ENCODE measurements at regions not wholly inside any gene's neighbourhood (a gene's known extent, or its start where the extent isn't known, plus 50 kb on each side); places are given as distances from the start of the nearest gene placed in this dataset.

DNA sequence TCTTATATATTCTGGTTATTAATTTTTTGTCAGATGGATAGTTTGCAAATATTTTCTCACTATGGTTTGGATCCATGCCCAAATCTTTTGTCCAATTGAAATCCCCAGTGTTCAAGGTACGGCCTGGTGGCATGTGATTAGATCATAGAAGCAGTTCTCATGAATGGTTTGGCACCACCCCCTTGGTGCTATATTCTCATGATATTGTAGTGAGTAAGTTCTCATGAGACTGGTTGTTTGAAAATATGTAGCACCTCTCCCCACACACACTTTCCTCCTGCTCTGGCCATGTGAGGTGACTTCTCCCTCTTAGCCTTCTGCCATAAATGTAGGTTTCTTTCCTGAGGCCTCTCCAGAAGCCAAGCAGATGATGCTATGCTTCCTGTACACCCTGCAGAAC, 107.7 kb upstream of the KYNU start:
- no peak for TF ChIP-seq EZH2phosphoT487 (IDR thresholded peaks at IDR 0.05; ENCODE audit: borderline replicate concordance)
- TF ChIP-seq, protein P1, sequence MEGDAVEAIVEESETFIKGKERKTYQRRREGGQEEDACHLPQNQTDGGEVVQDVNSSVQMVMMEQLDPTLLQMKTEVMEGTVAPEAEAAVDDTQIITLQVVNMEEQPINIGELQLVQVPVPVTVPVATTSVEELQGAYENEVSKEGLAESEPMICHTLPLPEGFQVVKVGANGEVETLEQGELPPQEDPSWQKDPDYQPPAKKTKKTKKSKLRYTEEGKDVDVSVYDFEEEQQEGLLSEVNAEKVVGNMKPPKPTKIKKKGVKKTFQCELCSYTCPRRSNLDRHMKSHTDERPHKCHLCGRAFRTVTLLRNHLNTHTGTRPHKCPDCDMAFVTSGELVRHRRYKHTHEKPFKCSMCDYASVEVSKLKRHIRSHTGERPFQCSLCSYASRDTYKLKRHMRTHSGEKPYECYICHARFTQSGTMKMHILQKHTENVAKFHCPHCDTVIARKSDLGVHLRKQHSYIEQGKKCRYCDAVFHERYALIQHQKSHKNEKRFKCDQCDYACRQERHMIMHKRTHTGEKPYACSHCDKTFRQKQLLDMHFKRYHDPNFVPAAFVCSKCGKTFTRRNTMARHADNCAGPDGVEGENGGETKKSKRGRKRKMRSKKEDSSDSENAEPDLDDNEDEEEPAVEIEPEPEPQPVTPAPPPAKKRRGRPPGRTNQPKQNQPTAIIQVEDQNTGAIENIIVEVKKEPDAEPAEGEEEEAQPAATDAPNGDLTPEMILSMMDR (conservative IDR thresholded peaks at IDR 0.05; ENCODE audit: low read length), result no peak
- Histone ChIP-seq H3K9me3 (ENCODE audit: insufficient read depth, low read depth, low read length) (no peaks in the 10 kb centered on the region), H3K4me1 (ENCODE audit: insufficient read depth, low read length, poor library complexity, severe bottlenecking) (no peaks in the 10 kb centered on the region), H3K27me3 (ENCODE audit: insufficient read depth, low read length, poor library complexity, severe bottlenecking) (no peaks in the 10 kb centered on the region), H3K4me3 (ENCODE audit: low read length, poor library complexity, severe bottlenecking) (no peak overlapping the region), H2AFZ (ENCODE audit: low read length) (no peak overlapping the region), H3F3A (ENCODE audit: low read depth) (no peaks in the 10 kb centered on the region), H3K9me2 (replicated peaks; ENCODE audit: low read depth, low read length) (no peaks in the 10 kb centered on the region), H3K4me2 (ENCODE audit: low read depth, low read length, poor library complexity, severe bottlenecking) (no peak overlapping the region), H3K9ac (ENCODE audit: low read depth, low read length, poor library complexity, severe bottlenecking) (no peak overlapping the region), H3K79me2 (ENCODE audit: insufficient read depth, low read length) (no peaks in the 10 kb centered on the region), H3K36me3 (ENCODE audit: insufficient read depth, low read length) (no peaks in the 10 kb centered on the region), H4K20me1 (ENCODE audit: insufficient read depth, low read length, poor library complexity, severe bottlenecking) (no peaks in the 10 kb centered on the region)

DNA sequence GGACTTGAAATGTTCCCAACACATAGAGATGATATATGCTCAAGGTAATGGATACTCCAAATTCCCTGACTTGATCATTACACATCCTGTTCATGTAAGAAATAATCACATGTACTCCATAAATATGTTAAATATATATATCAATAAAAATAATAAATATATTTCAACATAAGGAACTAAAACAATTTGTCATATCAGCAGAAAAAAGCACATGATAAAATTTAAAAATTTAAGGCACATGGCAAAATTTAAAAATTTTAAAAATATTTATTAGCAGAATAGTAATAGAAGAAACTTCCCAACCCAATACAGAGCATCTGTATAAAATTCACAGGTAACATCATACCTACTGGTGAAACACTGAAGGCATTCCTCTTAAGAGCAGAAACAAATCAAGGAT, 109.6 kb upstream of the KYNU start:
- Histone ChIP-seq H3K27me3 (ENCODE audit: insufficient read depth, low read length, poor library complexity, severe bottlenecking) (no peaks in the 10 kb centered on the region), H3K79me2 (ENCODE audit: insufficient read depth, low read length) (no peaks in the 10 kb centered on the region), H3K4me1 (ENCODE audit: insufficient read depth, low read length, poor library complexity, severe bottlenecking) (no peaks in the 10 kb centered on the region), H2AFZ (ENCODE audit: low read length) (no peak overlapping the region), H4K20me1 (ENCODE audit: insufficient read depth, low read length, poor library complexity, severe bottlenecking) (no peaks in the 10 kb centered on the region), H3K36me3 (ENCODE audit: insufficient read depth, low read length) (no peaks in the 10 kb centered on the region), H3K9me2 (replicated peaks; ENCODE audit: low read depth, low read length) (no peaks in the 10 kb centered on the region), H3F3A (ENCODE audit: low read depth) (no peaks in the 10 kb centered on the region), H3K4me3 (ENCODE audit: low read length, poor library complexity, severe bottlenecking) (no peak overlapping the region), H3K9me3 (ENCODE audit: insufficient read depth, low read depth, low read length) (no peaks in the 10 kb centered on the region), H3K4me2 (ENCODE audit: low read depth, low read length, poor library complexity, severe bottlenecking) (no peak overlapping the region), H3K9ac (ENCODE audit: low read depth, low read length, poor library complexity, severe bottlenecking) (no peak overlapping the region)
- no peak for TF ChIP-seq EZH2phosphoT487 (IDR thresholded peaks at IDR 0.05; ENCODE audit: borderline replicate concordance)
- TF ChIP-seq, protein P1 (conservative IDR thresholded peaks at IDR 0.05; ENCODE audit: low read length), result no peak

DNA sequence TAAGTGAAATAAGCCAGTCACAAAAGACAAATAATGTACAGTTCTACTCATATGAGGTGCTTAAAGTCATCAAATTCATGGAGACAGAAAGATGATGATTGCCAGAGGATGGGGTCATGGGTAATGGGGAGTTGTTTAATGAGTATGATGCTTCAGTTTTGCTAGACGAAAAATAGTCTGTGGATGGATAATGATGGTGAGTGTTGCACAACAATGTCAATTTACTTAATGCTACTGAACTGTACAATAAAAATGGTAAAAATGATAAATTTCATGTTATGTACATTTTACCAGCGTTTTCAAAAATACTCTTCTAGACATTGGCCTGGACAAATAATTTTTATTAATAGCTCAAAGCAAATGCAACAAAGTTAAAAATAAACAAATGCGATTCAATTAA, 118.5 kb upstream of the KYNU start:
- Histone ChIP-seq H4K20me1 (ENCODE audit: insufficient read depth, low read length, poor library complexity, severe bottlenecking) (no peaks in the 10 kb centered on the region), H3K9me2 (replicated peaks; ENCODE audit: low read depth, low read length) (no peaks in the 10 kb centered on the region), H3K79me2 (ENCODE audit: insufficient read depth, low read length) (no peaks in the 10 kb centered on the region), H3K27me3 (ENCODE audit: insufficient read depth, low read length, poor library complexity, severe bottlenecking) (no peaks in the 10 kb centered on the region), H3K36me3 (ENCODE audit: insufficient read depth, low read length) (no peaks in the 10 kb centered on the region), H3K4me2 (ENCODE audit: low read depth, low read length, poor library complexity, severe bottlenecking) (no peak overlapping the region), H3K4me1 (ENCODE audit: insufficient read depth, low read length, poor library complexity, severe bottlenecking) (no peaks in the 10 kb centered on the region), H2AFZ (ENCODE audit: low read length) (no peak overlapping the region), H3K4me3 (ENCODE audit: low read length, poor library complexity, severe bottlenecking) (no peak overlapping the region), H3K9me3 (ENCODE audit: insufficient read depth, low read depth, low read length) (no peaks in the 10 kb centered on the region), H3F3A (ENCODE audit: low read depth) (no peaks in the 10 kb centered on the region), H3K9ac (ENCODE audit: low read depth, low read length, poor library complexity, severe bottlenecking) (no peak overlapping the region)
- no peak for TF ChIP-seq EZH2phosphoT487 (IDR thresholded peaks at IDR 0.05; ENCODE audit: borderline replicate concordance)
- TF ChIP-seq, protein P1 (conservative IDR thresholded peaks at IDR 0.05; ENCODE audit: low read length), result no peak

Measured in Loucy (cell line).